Transverse colon (tissue), 4 donors: ENCODE measurements at regions not wholly inside any gene's neighbourhood (a gene's known extent, or its start where the extent isn't known, plus 50 kb on each side); places are given as distances from the start of the nearest gene placed in this dataset.

Source experiments
- DNase-seq: peaks from one replicate; pipeline ENCODE4 v3.0.0-alpha.2; 2019
- H3K27ac ChIP-seq, 4 donors: fragments of 200-600 bp; sonication (generic); 2 replicates each; pipeline ENCODE4 v1.5.1; 2016 to 2018; ENCODE audit warnings: inconsistent platforms in 4 of 4
- H3K27me3 ChIP-seq: fragments of 200-600 bp; sonication (generic); 2 replicates; pipeline ENCODE4 v1.5.1; 2017; ENCODE audit warnings: inconsistent platforms
- H3K36me3 ChIP-seq, 4 donors: fragments of 200-600 bp; sonication (generic); 2 replicates each; pipeline ENCODE4 v1.5.1; 2017 to 2019; ENCODE audit warnings: inconsistent platforms in 4 of 4
- H3K4me1 ChIP-seq, 4 donors: fragments of 200-600 bp; sonication (generic); 2 replicates each; pipeline ENCODE4 v1.5.1; 2017 to 2020; ENCODE audit warnings: inconsistent platforms in 4 of 4
- H3K4me3 ChIP-seq, 4 donors: fragments of 200-600 bp; sonication (generic); 1 replicate in 1 of 4; 2 replicates in 3 of 4; pipeline versions ENCODE4 v1.5.1 to v1.6.1; 2017 to 2019; ENCODE audit warnings: inconsistent platforms in 4 of 4
- H3K9me3 ChIP-seq, 2 donors: fragments of 200-600 bp; sonication (generic); 2 replicates each; pipeline ENCODE4 v1.5.1; 2017 to 2019; ENCODE audit warnings: inconsistent platforms in 2 of 2
- EP300 ChIP-seq: sonication (generic); formaldehyde crosslinking; IDR thresholded peaks from one replicate; pipeline ENCODE4 v1.6.1; 2017; ENCODE audit warnings: antibody characterized with exemption, low read depth
- POLR2A ChIP-seq: fragments of 450-650 bp; IDR thresholded peaks from one replicate; pipeline ENCODE4 v1.6.1; 2016; ENCODE audit warnings: antibody characterized with exemption, mild to moderate bottlenecking, moderate library complexity
- POLR2AphosphoS5 ChIP-seq, 3 donors: sonication (generic); formaldehyde crosslinking; IDR thresholded peaks; one replicate each; pipeline ENCODE4 v1.6.1; 2016; ENCODE audit warnings: antibody characterized with exemption in 3 of 3
- WGBS, 2 donors: methylation state at CpG; one replicate each; pipeline ENCODE4 v1.1.5; 2018; ENCODE audit warnings: low coverage in 1 of 2; 5-methylcytosine and 5-hydroxymethylcytosine counted together
- in situ Hi-C, 4 donors: fragments of 200-750 bp; cut with MboI; loops; one replicate each; pipeline versions ENCODE4 v1.15.0 to v1.15.1; 2017; ENCODE audit warnings: low sequenced_read_pairs in 3 of 4, low pct_ligation_motif_present in 1 of 4, low pct_unique_long_range_greater_than_20kb in 1 of 4
- intact Hi-C: fragments of 100-400 bp; cut with DNase I; formaldehyde crosslinking; loops from one replicate; pipeline ENCODE4 v1.15.1; 2023; ENCODE audit warnings: low total_unique reads
- TF ChIP-seq, protein P1 (sequence below), 5 experiments: fragments of 200-600 bp in 3 of 5; fragments of 450-650 bp in 2 of 5; sonication (generic) in 3 of 5; IDR thresholded peaks; 1 replicate in 2 of 5; 2 replicates in 3 of 5; pipeline ENCODE4 v1.5.1; 2016 to 2017; ENCODE audit warnings: antibody characterized with exemption in 5 of 5, inconsistent platforms in 3 of 5, mild to moderate bottlenecking in 2 of 5, moderate library complexity in 1 of 5

DNA sequence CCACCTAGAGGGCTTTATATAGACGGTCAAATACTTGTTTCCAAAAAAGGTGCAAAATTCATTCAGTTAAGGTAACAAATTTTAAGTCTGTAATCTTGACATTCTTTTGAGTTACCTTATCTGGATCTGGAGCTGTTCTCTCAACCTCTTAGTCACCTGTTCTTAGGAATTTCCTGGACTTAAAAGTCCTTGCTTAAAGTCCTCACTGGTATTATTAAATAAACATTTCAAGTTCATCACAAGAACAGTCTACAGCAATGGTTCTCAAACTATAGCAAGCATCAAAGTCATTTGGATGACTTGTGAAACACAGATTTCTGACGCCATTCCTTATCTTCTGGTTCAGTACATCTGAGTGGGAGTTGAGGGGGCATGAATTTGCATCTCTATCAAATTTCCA, 122.9 kb upstream of the GOLIM4 start:
- Histone ChIP-seq H3K4me1 (no peaks in the 10 kb centered on the region), H3K36me3 (no peaks in the 10 kb centered on the region), H3K9me3 (no peaks in the 10 kb centered on the region), H3K4me3 (no peak overlapping the region), H3K27me3 (no peaks in the 10 kb centered on the region), H3K27ac (no peak overlapping the region)
- in situ Hi-C loops, result loop anchor here (10.0 to 25.0 kb wide), 3 partner anchors 244 to 636 kb away; no protein-coding TSS in a partner anchor
- no peak for DNase-seq
- intact Hi-C loops, result no loop called here
- 81 to 88% methylated on average over 2 of the region's 2 CpGs for WGBS, 2 donors
- no peak for TF ChIP-seq EP300
- TF ChIP-seq POLR2A, result no peak
- no peak for TF ChIP-seq POLR2AphosphoS5 (IDR thresholded peaks at IDR 0.05)

DNA sequence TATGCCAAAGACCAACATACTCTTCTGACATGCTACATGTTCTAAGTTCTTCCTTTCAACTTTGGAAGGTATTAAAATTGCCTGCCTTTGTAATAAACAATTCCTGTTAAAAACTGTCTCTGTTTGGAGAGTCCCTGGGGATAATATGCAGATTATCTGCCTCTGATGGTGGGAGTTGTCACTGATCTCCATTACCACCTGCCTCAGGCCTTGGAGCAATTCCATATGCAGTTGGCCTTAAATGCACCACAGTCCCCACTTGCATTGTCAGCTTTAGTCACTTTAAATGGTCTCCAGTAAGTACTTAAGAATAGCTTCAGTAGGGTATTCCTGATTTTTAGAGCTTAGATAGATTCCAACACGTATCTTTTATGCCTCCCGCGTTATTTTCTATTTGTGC, 121.1 kb upstream of the GOLIM4 start:
- Histone ChIP-seq H3K27ac (no peak overlapping the region), H3K27me3 (no peaks in the 10 kb centered on the region), H3K4me1 (no peaks in the 10 kb centered on the region), H3K36me3 (no peaks in the 10 kb centered on the region), H3K9me3 (no peaks in the 10 kb centered on the region), H3K4me3 (no peak overlapping the region)
- intact Hi-C loops (no loop called here), in situ Hi-C loops (loop anchor here (10.0 to 25.0 kb wide), 3 partner anchors 245 to 638 kb away; no protein-coding TSS in a partner anchor)
- TF ChIP-seq, protein P1, sequence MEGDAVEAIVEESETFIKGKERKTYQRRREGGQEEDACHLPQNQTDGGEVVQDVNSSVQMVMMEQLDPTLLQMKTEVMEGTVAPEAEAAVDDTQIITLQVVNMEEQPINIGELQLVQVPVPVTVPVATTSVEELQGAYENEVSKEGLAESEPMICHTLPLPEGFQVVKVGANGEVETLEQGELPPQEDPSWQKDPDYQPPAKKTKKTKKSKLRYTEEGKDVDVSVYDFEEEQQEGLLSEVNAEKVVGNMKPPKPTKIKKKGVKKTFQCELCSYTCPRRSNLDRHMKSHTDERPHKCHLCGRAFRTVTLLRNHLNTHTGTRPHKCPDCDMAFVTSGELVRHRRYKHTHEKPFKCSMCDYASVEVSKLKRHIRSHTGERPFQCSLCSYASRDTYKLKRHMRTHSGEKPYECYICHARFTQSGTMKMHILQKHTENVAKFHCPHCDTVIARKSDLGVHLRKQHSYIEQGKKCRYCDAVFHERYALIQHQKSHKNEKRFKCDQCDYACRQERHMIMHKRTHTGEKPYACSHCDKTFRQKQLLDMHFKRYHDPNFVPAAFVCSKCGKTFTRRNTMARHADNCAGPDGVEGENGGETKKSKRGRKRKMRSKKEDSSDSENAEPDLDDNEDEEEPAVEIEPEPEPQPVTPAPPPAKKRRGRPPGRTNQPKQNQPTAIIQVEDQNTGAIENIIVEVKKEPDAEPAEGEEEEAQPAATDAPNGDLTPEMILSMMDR (IDR thresholded peaks at IDR 0.05), result no peak
- no peak for TF ChIP-seq POLR2A
- TF ChIP-seq POLR2AphosphoS5 (IDR thresholded peaks at IDR 0.05), result no peak
- TF ChIP-seq EP300, result no peak
- DNase-seq, result no peak
- 94% methylated on average over 3 of the region's 3 CpGs for WGBS, 2 donors

DNA sequence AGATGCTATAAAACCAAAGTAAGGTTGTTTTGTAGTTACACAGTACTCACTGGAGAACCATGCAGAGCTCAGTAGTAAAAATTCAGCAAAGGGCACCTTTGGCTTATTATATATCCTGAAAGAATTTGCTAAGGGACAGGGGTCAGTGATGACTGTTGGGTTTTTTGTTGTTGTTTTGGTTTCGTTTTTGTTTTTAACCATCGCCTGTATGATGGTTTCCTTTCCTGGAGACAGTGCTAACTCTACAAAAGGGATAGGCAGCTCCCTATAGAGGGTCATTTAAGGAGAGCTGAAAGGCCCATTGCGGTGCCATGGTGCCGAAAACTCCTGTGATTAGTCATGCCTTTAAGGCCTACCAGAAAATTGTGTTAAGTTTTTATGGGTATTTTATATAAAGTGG, 118.2 kb upstream of the GOLIM4 start:
- WGBS, 2 donors, result 55 to 71% methylated on average over 4 of the region's 4 CpGs
- Histone ChIP-seq H3K36me3 (no peaks in the 10 kb centered on the region), H3K27ac (no peak overlapping the region), H3K4me3 (no peak overlapping the region), H3K9me3 (no peaks in the 10 kb centered on the region), H3K27me3 (no peaks in the 10 kb centered on the region), H3K4me1 (peaks cover 0 to 6% (median 0%) of the 10 kb centered on the region in 4 donors)
- intact Hi-C loops, result no loop called here
- TF ChIP-seq POLR2A, result no peak
- no peak for TF ChIP-seq EP300
- no peak for TF ChIP-seq POLR2AphosphoS5 (IDR thresholded peaks at IDR 0.05)
- TF ChIP-seq, protein P1 (IDR thresholded peaks at IDR 0.05), result no peak
- no peak for DNase-seq
- in situ Hi-C loops, result loop anchor here (10.0 to 25.0 kb wide), 3 partner anchors 248 to 641 kb away; no protein-coding TSS in a partner anchor

GRCh38 chr3:168212664-168213285, 117.1 kb upstream of the GOLIM4 start:
- H3K4me1 ChIP-seq, result peaks cover 0 to 6% (median 0%) of the 10 kb centered on the region in 4 donors
- H3K9me3 ChIP-seq, result no peaks in the 10 kb centered on the region
- in situ Hi-C loops (loop anchor here (10.0 to 25.0 kb wide), 3 partner anchors 250 to 642 kb away; no protein-coding TSS in a partner anchor), intact Hi-C loops (no loop called here)
- no peak overlapping the region for H3K4me3 ChIP-seq
- no peaks in the 10 kb centered on the region for H3K27me3 ChIP-seq
- no peak overlapping the region for H3K27ac ChIP-seq
- TF ChIP-seq EP300, result no peak
- TF ChIP-seq POLR2A, result no peak
- TF ChIP-seq, protein P1 (IDR thresholded peaks at IDR 0.05), result no peak
- no peak for TF ChIP-seq POLR2AphosphoS5 (IDR thresholded peaks at IDR 0.05)
- WGBS, 2 donors, result 71 to 76% methylated on average over 3 of the region's 3 CpGs
- no peak for DNase-seq
- H3K36me3 ChIP-seq, result no peaks in the 10 kb centered on the region
